Thoracic aorta (tissue), 2 donors: ENCODE measurements at regions not wholly inside any gene's neighbourhood (a gene's known extent, or its start where the extent isn't known, plus 50 kb on each side); places are given as distances from the start of the nearest gene placed in this dataset.
"Not testable (repeated sequence)": the region's sequence is repeated elsewhere in the genome, so short reads cannot be mapped to it uniquely, and the experiment has no call there.

ENCODE experiments used
- ATAC-seq: fragments of 150-250 bp; one replicate; pipeline ENCODE4 v1.8.0; 2017; ENCODE audit warnings: low read depth; ENCODE audit not compliant: insufficient number of reproducible peaks, low FRiP score
- DNase-seq: peaks from one replicate; pipeline ENCODE4 v3.0.0-alpha.2; 2020; ENCODE audit warnings: low spot score
- H3K27ac ChIP-seq, 2 donors: fragments of 200-600 bp; sonication (generic); 1 replicate in 1 of 2; 2 replicates in 1 of 2; pipeline ENCODE4 v1.5.1; 2016; ENCODE audit warnings: mild to moderate bottlenecking in 2 of 2, moderate library complexity in 2 of 2
- H3K27me3 ChIP-seq: fragments of 200-600 bp; sonication (generic); replicated peaks from 2 replicates; pipeline ENCODE4 v1.6.0; 2016; ENCODE audit warnings: mild to moderate bottlenecking; ENCODE audit not compliant: insufficient read depth
- H3K36me3 ChIP-seq: fragments of 200-600 bp; sonication (generic); one replicate; pipeline ENCODE4 v1.5.1; 2016
- H3K4me1 ChIP-seq, 2 donors: fragments of 200-600 bp; sonication (generic); 1 replicate in 1 of 2; 2 replicates in 1 of 2; pipeline versions ENCODE4 v1.5.1 to v1.6.0; 2016; ENCODE audit warnings: low read depth in 2 of 2, mild to moderate bottlenecking in 1 of 2; ENCODE audit not compliant: control insufficient read depth in 1 of 2
- H3K4me3 ChIP-seq: fragments of 200-600 bp; sonication (generic); 2 replicates; pipeline ENCODE4 v1.5.1; 2016; ENCODE audit warnings: mild to moderate bottlenecking
- H3K9me3 ChIP-seq: fragments of 200-600 bp; sonication (generic); 2 replicates; pipeline ENCODE4 v1.5.1; 2016
- CTCF ChIP-seq: fragments of 200-600 bp; sonication (generic); IDR thresholded peaks from one replicate; pipeline ENCODE4 v1.5.1; 2019; ENCODE audit warnings: antibody characterized with exemption

GRCh38 chr17:54666559-54666958 lies 234.1 kb upstream of the TOM1L1 start:
- no peak for TF ChIP-seq CTCF
- Histone ChIP-seq H3K36me3 (no peaks in the 10 kb centered on the region), H3K27ac (no peak overlapping the region), H3K9me3 (no peaks in the 10 kb centered on the region), H3K27me3 (no peaks in the 10 kb centered on the region), H3K4me1 (no peaks in the 10 kb centered on the region), H3K4me3 (no peak overlapping the region)
- ATAC-seq (no peak), DNase-seq (no peak)

GRCh38 chr17:54678158-54678557 lies 222.5 kb upstream of the TOM1L1 start:
- Histone ChIP-seq H3K27ac (no peak overlapping the region), H3K9me3 (no peaks in the 10 kb centered on the region), H3K27me3 (no peaks in the 10 kb centered on the region), H3K36me3 (no peaks in the 10 kb centered on the region), H3K4me1 (no peaks in the 10 kb centered on the region), H3K4me3 (no peak overlapping the region)
- DNase-seq (no peak), ATAC-seq (no peak)
- no peak for TF ChIP-seq CTCF

GRCh38 chr17:54680410-54680809 lies 220.2 kb upstream of the TOM1L1 start:
- Histone ChIP-seq H3K9me3 (no peaks in the 10 kb centered on the region), H3K4me3 (no peak overlapping the region), H3K27me3 (no peaks in the 10 kb centered on the region), H3K36me3 (no peaks in the 10 kb centered on the region), H3K27ac (no peak overlapping the region), H3K4me1 (no peaks in the 10 kb centered on the region)
- DNase-seq: no peak
- TF ChIP-seq CTCF: no peak
- no peak for ATAC-seq

- Histone ChIP-seq H3K4me1 (no peaks in the 10 kb centered on the region), H3K4me3 (no peak overlapping the region), H3K9me3 (no peaks in the 10 kb centered on the region), H3K27ac (no peak overlapping the region), H3K27me3 (no peaks in the 10 kb centered on the region), H3K36me3 (no peaks in the 10 kb centered on the region)
- no peak for DNase-seq
- no peak for ATAC-seq
- TF ChIP-seq CTCF: no peak
These were observed 206.3 kb upstream of the TOM1L1 start for GRCh38 chr17:54694287-54694887.

GRCh38 chr17:54712798-54713197 lies 187.9 kb upstream of the TOM1L1 start:
- H3K27me3 ChIP-seq, H3K4me1 ChIP-seq, H3K9me3 ChIP-seq, DNase-seq, H3K27ac ChIP-seq, H3K36me3 ChIP-seq, H3K4me3 ChIP-seq, ATAC-seq: not testable (repeated sequence)

- no peak for DNase-seq
- ATAC-seq: no peak
- no peak overlapping the region for H3K4me3 ChIP-seq
- no peaks in the 10 kb centered on the region for H3K9me3 ChIP-seq
- H3K36me3 ChIP-seq: no peaks in the 10 kb centered on the region
- no peak overlapping the region for H3K27ac ChIP-seq
- H3K27me3 ChIP-seq: no peaks in the 10 kb centered on the region
- H3K4me1 ChIP-seq: no peaks in the 10 kb centered on the region
- TF ChIP-seq CTCF: no peak
These were observed 182.4 kb upstream of the TOM1L1 start for GRCh38 chr17:54718286-54718685.
